ENCODE measurements at regions not wholly inside any gene's neighbourhood (a gene's known extent, or its start where the extent isn't known, plus 50 kb on each side); places are given as distances from the start of the nearest gene placed in this dataset.

GRCh38 chr1:59179673-59180072 lies 117.2 kb upstream of the FGGY start:
- no peak for TF ChIP-seq CTCF (IDR thresholded peaks at IDR 0.05; ENCODE audit: low read depth, low read length)
- no peak overlapping the region for H3K4me3 ChIP-seq (replicated peaks in 1 of 2; ENCODE audit: low read depth in 2 of 2, low read length in 2 of 2)
- DNase-seq (ENCODE audit: low read depth in 2 of 2), result no peak

- no peak for DNase-seq (ENCODE audit: low read depth in 2 of 2)
These were observed 116.2 kb upstream of the FGGY start for GRCh38 chr1:59180735-59181134.

GRCh38 chr1:59183749-59184317 lies 113.1 kb upstream of the FGGY start:
- H3K4me3 ChIP-seq (replicated peaks in 1 of 2; ENCODE audit: low read depth in 2 of 2, low read length in 2 of 2), result no peak overlapping the region
- DNase-seq (ENCODE audit: low read depth in 2 of 2), result no peak
- TF ChIP-seq CTCF (IDR thresholded peaks at IDR 0.05; ENCODE audit: low read depth, low read length), result no peak

More at GRCh38 chr1:59180735-59181134, 116.2 kb upstream of the FGGY start:
- TF ChIP-seq CTCF (IDR thresholded peaks at IDR 0.05; ENCODE audit: low read depth, low read length), result no peak
- no peak overlapping the region for H3K4me3 ChIP-seq (replicated peaks in 1 of 2; ENCODE audit: low read depth in 2 of 2, low read length in 2 of 2)

- TF ChIP-seq CTCF (IDR thresholded peaks at IDR 0.05; ENCODE audit: low read depth, low read length), result no peak
- no peak for DNase-seq (ENCODE audit: low read depth in 2 of 2)
- no peak overlapping the region for H3K4me3 ChIP-seq (replicated peaks in 1 of 2; ENCODE audit: low read depth in 2 of 2, low read length in 2 of 2)
These were observed 112.5 kb upstream of the FGGY start for GRCh38 chr1:59184365-59184905.

- no peak overlapping the region for H3K4me3 ChIP-seq (replicated peaks in 1 of 2; ENCODE audit: low read depth in 2 of 2, low read length in 2 of 2)
- TF ChIP-seq CTCF (IDR thresholded peaks at IDR 0.05; ENCODE audit: low read depth, low read length), result no peak
- DNase-seq (ENCODE audit: low read depth in 2 of 2), result no peak
These were observed 111.6 kb upstream of the FGGY start for GRCh38 chr1:59185163-59185860.

- peak; percentile 59 to 66 for DNase-seq (ENCODE audit: low read depth in 2 of 2)
- no peak for TF ChIP-seq CTCF (IDR thresholded peaks at IDR 0.05; ENCODE audit: low read depth, low read length)
- H3K4me3 ChIP-seq (replicated peaks in 1 of 2; ENCODE audit: low read depth in 2 of 2, low read length in 2 of 2), result no peak overlapping the region
These were observed 110.2 kb upstream of the FGGY start for GRCh38 chr1:59186656-59187055.

Measured in cardiac fibroblast (primary cell).